Esophagus squamous epithelium (tissue), 5 donors: ENCODE measurements at regions not wholly inside any gene's neighbourhood (a gene's known extent, or its start where the extent isn't known, plus 50 kb on each side); places are given as distances from the start of the nearest gene placed in this dataset.

Experiments used
- DNase-seq: peaks from one replicate; lab custom pipeline; 2025; lab: John Stamatoyannopoulos, UW
- H3K27ac ChIP-seq, 4 donors: fragments of 200-600 bp; sonication (generic); one replicate each; pipeline ENCODE4 v1.5.1; 2016 to 2019; ENCODE audit warnings: mild to moderate bottlenecking in 1 of 4
- H3K27me3 ChIP-seq, 4 donors: fragments of 200-600 bp; sonication (generic); 1 replicate in 3 of 4; 2 replicates in 1 of 4; pipeline versions ENCODE4 v1.5.1 to v1.6.0; 2017 to 2021; ENCODE audit warnings: antibody characterized with exemption in 1 of 4
- H3K36me3 ChIP-seq, 3 donors: fragments of 200-600 bp; sonication (generic); one replicate each; pipeline ENCODE4 v1.5.1; 2016 to 2019
- H3K4me1 ChIP-seq, 3 donors: fragments of 200-600 bp; sonication (generic); one replicate each; pipeline ENCODE4 v1.5.1; 2017 to 2019
- H3K4me3 ChIP-seq, 4 donors: fragments of 200-600 bp; sonication (generic); 1 replicate in 3 of 4; 2 replicates in 1 of 4; pipeline ENCODE4 v1.5.1; 2016 to 2019; ENCODE audit warnings: mild to moderate bottlenecking in 2 of 4, moderate library complexity in 1 of 4
- H3K9me3 ChIP-seq, 3 donors: fragments of 200-600 bp; sonication (generic); one replicate each; pipeline ENCODE4 v1.5.1; 2016 to 2019
- POLR2A ChIP-seq, 4 donors: fragments of 450-650 bp; IDR thresholded peaks; one replicate each; pipeline ENCODE4 v1.6.1; 2017; ENCODE audit warnings: antibody characterized with exemption in 4 of 4, mild to moderate bottlenecking in 4 of 4, moderate library complexity in 3 of 4
- WGBS, 2 donors: methylation state at CpG; one replicate each; pipeline ENCODE4 v1.1.5; 2018; 5-methylcytosine and 5-hydroxymethylcytosine counted together
- intact Hi-C: fragments of 100-400 bp; cut with DNase I; formaldehyde crosslinking; loops from one replicate; pipeline ENCODE4 v1.15.0; 2022
- TF ChIP-seq, protein P1 (sequence below), 6 experiments: fragments of 450-650 bp in 4 of 6; fragments of 200-600 bp in 2 of 6; sonication (generic) in 2 of 6; IDR thresholded peaks; one replicate each; pipeline ENCODE4 v1.5.1; 2016 to 2019; ENCODE audit warnings: antibody characterized with exemption in 6 of 6, mild to moderate bottlenecking in 4 of 6, moderate library complexity in 4 of 6
- donor health status: DM: yes; HTN: yes; CAD: no.

DNA sequence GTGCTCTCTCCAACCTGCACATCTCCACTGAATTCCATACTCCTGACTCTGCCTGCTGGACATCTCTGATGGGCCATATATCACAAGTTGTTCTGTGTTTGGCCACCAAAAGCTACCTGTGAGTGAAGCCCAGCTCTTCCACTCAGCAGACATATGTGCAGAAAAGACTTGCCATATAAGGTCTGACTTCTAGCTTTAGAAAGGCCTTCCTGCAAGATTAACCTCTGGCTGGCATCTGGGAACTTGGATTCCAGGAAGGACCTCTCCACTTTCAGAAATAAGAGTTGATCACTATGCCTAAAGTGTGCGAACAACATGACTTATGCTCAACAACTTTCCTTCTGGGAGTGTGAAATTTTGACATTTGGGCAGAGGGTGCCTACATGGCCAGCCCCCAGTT lies 113.7 kb downstream of the TNFAIP3 start:
- Histone ChIP-seq H3K27me3 (no peaks in the 10 kb centered on the region), H3K27ac (no peak overlapping the region), H3K4me3 (no peak overlapping the region), H3K9me3 (no peaks in the 10 kb centered on the region), H3K36me3 (no peaks in the 10 kb centered on the region), H3K4me1 (peaks cover 4 to 36% (median 4%) of the 10 kb centered on the region in 3 donors)
- TF ChIP-seq POLR2A (IDR thresholded peaks at IDR 0.05), result no peak
- TF ChIP-seq, protein P1, sequence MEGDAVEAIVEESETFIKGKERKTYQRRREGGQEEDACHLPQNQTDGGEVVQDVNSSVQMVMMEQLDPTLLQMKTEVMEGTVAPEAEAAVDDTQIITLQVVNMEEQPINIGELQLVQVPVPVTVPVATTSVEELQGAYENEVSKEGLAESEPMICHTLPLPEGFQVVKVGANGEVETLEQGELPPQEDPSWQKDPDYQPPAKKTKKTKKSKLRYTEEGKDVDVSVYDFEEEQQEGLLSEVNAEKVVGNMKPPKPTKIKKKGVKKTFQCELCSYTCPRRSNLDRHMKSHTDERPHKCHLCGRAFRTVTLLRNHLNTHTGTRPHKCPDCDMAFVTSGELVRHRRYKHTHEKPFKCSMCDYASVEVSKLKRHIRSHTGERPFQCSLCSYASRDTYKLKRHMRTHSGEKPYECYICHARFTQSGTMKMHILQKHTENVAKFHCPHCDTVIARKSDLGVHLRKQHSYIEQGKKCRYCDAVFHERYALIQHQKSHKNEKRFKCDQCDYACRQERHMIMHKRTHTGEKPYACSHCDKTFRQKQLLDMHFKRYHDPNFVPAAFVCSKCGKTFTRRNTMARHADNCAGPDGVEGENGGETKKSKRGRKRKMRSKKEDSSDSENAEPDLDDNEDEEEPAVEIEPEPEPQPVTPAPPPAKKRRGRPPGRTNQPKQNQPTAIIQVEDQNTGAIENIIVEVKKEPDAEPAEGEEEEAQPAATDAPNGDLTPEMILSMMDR (IDR thresholded peaks at IDR 0.05), result no peak
- whole genome bisulfite sequencing, 2 donors, result 60 to 88% methylated on average over 1 of the region's 1 CpG
- intact Hi-C loops, result no loop called here
- no peak for DNase-seq

GRCh38 chr6:137981758-137982157 lies 114.7 kb downstream of the TNFAIP3 start:
- intact Hi-C loops, result no loop called here
- no peaks in the 10 kb centered on the region for H3K9me3 ChIP-seq
- 73 to 74% methylated on average over 3 of the region's 3 CpGs for WGBS, 2 donors
- no peaks in the 10 kb centered on the region for H3K36me3 ChIP-seq
- no peak for TF ChIP-seq POLR2A (IDR thresholded peaks at IDR 0.05)
- TF ChIP-seq, protein P1 (IDR thresholded peaks at IDR 0.05), result no peak
- H3K27ac ChIP-seq, result no peak overlapping the region
- peaks cover 4 to 26% (median 4%) of the 10 kb centered on the region in 3 donors for H3K4me1 ChIP-seq
- no peaks in the 10 kb centered on the region for H3K27me3 ChIP-seq
- no peak for DNase-seq
- H3K4me3 ChIP-seq, result no peak overlapping the region

GRCh38 chr6:137982418-137983189 lies 115.5 kb downstream of the TNFAIP3 start:
- H3K27me3 ChIP-seq, result no peaks in the 10 kb centered on the region
- H3K4me1 ChIP-seq, result peaks cover 4 to 19% (median 4%) of the 10 kb centered on the region in 3 donors
- no peak for TF ChIP-seq POLR2A (IDR thresholded peaks at IDR 0.05)
- TF ChIP-seq, protein P1 (IDR thresholded peaks at IDR 0.05), result no peak
- no peak overlapping the region for H3K4me3 ChIP-seq
- WGBS, 2 donors, result 54 to 62% methylated on average over 12 of the region's 12 CpGs
- peak overlapping the region in 1 of 4 donors; percentile 17 for H3K27ac ChIP-seq
- H3K9me3 ChIP-seq, result no peaks in the 10 kb centered on the region
- H3K36me3 ChIP-seq, result no peaks in the 10 kb centered on the region
- intact Hi-C loops, result no loop called here
- DNase-seq, result no peak

DNA sequence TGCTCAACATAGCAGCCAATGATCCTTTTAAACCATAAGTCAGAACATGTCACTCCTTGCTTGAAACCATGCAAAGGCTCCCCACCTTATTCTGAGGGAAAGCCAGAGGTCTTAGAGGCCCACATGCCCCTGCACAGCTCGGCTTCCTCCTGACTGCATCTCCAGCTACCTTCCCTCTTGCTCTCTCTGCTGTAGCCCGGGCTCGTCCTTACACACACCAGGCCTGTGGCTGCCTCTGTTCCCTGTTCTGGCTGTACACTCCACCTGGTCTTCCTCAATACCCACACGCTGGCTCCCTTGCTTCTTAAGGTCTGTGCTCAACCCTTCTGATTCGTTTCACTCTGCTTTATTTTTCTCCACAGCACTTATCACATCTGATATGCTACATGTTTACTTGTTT lies 116.2 kb downstream of the TNFAIP3 start:
- no peaks in the 10 kb centered on the region for H3K9me3 ChIP-seq
- H3K4me1 ChIP-seq, result peaks cover 0 to 13% (median 2%) of the 10 kb centered on the region in 3 donors
- H3K27ac ChIP-seq, result no peak overlapping the region
- no peak overlapping the region for H3K4me3 ChIP-seq
- WGBS, 2 donors, result 63 to 69% methylated on average over 5 of the region's 5 CpGs
- TF ChIP-seq, protein P1 (IDR thresholded peaks at IDR 0.05), result no peak
- no peak for TF ChIP-seq POLR2A (IDR thresholded peaks at IDR 0.05)
- H3K27me3 ChIP-seq, result no peaks in the 10 kb centered on the region
- no peak for DNase-seq
- intact Hi-C loops, result no loop called here
- H3K36me3 ChIP-seq, result no peaks in the 10 kb centered on the region

DNA sequence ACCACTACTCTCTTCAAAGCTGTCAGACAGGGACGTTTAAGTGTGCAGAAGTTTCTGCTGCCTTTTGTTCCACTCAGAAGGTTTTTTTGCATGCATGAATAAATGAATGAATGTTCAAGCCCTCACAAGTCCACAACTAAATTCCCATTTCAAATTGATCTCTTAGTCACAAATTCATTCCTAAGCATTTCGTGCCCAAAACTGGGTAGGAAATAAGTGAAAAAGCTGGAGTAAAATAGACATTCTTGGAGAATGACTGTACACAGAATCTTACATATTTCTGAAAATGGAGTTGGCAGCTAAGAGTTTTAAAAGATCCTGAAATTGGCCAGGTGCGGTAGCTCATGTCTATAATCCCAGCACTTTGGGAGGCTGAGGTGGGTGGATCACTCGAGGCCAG lies 117.6 kb downstream of the PERP start:
- H3K4me3 ChIP-seq, result no peak overlapping the region
- no peak for TF ChIP-seq POLR2A (IDR thresholded peaks at IDR 0.05)
- TF ChIP-seq, protein P1 (IDR thresholded peaks at IDR 0.05), result no peak
- WGBS, 2 donors, result 34 to 39% methylated on average over 4 of the region's 4 CpGs
- H3K27me3 ChIP-seq, result peaks cover 0 to 9% (median 0%) of the 10 kb centered on the region in 4 donors
- H3K36me3 ChIP-seq, result no peaks in the 10 kb centered on the region
- DNase-seq, result no peak
- intact Hi-C loops, result no loop called here
- no peak overlapping the region for H3K27ac ChIP-seq
- H3K9me3 ChIP-seq, result no peaks in the 10 kb centered on the region
- H3K4me1 ChIP-seq, result peaks cover 0 to 15% (median 0%) of the 10 kb centered on the region in 3 donors
